GM21423 (cell line): ENCODE measurements at regions not wholly inside any gene's neighbourhood (a gene's known extent, or its start where the extent isn't known, plus 50 kb on each side); places are given as distances from the start of the nearest gene placed in this dataset.

Source experiments
- ATAC-seq: cut with Tn5 transposase; IDR thresholded peaks from one replicate; pipeline ENCODE4 v1.9.1; 2021; ENCODE audit warnings: mild to moderate bottlenecking, moderate library complexity; ENCODE audit not compliant: unreplicated experiment

DNA sequence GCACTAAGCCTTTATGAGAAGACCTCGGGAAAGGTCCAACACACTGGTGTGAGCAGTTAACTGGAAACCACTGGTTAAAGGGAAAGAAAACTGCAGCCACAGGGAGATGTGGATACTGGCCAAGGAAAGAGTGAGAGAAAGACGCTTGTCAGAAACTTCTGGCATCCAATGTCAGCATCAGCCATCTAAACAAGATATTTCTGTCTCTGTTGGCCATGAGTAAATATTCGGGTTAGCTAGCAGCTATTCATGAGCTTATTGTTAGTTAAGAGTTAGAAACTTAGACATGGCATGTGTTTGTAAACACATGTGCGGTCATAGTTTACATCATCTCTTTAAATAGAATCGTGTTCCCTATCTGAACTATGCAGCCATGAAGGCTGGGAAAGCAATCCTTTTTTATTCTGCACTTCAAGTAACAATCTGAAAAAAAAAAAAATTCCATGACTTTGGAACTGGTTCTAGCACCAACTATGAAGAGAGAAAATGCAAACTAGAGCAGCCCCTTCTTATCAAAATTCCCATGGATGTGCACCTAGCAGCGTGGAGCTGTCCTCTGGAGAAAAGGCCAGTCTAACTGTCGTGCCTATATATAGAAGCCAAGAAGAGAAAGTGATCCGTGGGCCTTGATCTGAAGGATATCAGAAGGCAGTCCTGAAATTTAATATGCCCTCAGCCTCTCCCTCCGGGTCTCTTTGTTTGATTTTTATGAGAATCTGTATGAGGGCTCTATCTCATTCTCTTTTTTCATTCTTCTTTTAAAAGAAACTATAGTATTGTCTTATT is 84.0 kb upstream of the RFX8 start:
- no peak for ATAC-seq

GRCh38 chr2:101556033-101556459 is 81.1 kb upstream of the RFX8 start:
- ATAC-seq = no peak

- no peak for ATAC-seq
These were observed 76.5 kb upstream of the RFX8 start for GRCh38 chr2:101551336-101551888.

DNA sequence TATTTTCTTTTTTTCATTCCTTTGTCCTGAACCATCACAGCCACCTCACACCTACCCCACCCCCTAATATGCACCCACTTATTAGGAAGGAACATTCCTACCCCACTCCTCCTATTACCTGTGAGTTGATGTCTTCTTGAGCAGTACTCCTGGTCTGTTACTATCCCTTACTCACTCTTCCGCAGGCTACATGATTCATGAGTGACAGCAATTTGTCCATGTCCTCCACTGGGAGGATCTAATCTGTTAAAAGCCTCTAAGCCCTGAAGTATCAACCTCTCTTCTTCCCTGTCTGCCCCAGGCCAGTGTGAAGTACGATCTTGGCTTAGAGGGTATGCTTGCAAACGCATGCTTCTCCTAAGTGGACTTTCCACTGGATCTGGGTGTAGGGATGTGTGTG is 75.6 kb upstream of the RFX8 start:
- ATAC-seq = no peak

- no peak for ATAC-seq
These were observed 74.5 kb upstream of the RFX8 start for GRCh38 chr2:101549371-101549770.

DNA sequence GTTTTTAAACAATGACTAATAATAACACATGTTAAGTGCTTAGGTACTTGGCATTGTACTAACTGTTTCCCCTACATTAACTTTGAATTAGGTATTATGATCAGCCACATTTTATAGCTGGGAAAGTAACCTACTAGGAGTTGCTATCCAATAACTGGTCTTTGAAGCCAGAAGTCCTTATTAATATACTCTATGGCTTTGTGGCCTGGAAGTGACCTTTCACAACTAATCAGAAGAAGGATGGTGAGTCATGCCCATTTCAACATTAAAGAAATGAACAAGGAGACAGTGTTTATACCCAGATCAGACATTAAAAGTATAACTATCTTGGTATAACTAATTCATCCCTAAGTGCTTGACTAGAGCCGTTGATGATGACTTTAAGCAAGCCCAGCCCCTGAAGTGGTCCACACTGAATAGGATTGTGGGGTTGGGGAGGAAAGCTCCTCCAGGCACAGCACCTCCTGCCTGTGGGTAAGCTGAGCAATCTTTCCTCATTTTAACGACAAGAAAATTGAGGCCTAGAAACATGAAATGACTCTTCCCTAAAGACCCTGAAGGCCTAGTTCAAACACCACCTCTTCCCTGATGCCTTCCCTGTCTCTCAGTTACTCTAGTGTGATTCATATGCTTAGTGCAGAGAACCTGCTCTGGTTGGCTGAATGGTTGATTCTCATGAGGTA is 71.6 kb upstream of the RFX8 start:
- ATAC-seq = no peak

DNA sequence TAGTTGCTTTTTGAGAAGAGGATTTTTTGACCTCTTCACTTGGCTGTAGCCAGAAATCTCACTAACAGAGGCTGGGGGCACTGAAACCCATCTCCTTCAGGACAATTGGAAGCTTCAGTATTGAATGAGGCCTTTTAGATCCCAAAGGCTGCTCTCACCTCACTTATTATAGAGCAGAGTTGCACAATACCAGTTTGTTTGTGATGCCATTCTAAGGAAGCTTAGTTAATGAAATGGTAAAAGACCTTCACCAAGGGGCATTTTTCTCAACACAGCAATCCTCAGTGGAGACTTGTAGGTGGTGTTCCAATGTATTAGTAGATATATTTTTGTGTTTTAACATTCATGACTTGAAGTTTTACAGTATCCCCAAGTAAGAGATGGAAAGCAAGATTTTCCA is 71.0 kb upstream of the RFX8 start:
- no peak for ATAC-seq

GRCh38 chr2:101540518-101540917 is 65.6 kb upstream of the RFX8 start:
- ATAC-seq = no peak

DNA sequence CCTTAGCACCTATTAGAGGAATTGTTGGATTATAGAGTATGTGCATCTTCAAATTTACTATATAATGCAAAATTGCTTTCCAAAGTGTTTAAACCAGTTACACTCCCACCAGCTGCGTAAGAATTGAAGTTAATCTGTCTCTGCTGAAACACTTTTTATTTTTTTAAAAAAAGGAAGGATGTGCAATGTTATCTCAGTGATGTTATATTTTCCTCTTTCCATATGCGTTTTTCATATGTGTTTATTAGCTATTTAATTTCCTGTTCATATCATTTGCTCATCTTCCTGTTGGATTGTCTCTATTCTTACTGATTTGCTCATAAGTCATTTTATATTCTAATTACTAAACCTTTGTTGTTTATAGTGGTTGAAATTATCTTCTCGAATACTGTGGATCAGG is 63.2 kb upstream of the RFX8 start:
- ATAC-seq = no peak

DNA sequence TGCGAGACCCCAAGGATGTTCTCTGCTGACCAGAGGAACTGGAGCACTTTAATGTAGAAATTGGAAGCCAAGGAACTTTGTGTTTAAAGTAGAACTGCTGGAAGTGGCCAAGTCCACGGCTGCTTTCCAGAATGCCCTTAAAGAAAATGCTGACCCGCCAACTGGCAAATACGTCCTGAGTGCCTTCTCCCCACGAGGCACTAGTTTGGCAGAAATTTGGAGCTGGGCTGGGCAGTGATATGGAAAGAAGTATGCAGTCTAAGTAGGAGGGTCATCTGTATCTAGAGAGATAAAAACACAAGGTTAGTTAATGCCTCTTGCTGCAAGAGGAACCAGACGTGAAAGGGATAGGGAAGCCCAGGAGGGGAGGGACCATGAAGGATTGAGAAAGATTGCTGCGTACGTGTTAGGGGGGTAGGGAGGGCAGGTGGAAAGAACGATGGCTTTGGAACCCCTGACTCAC is 59.3 kb upstream of the RFX8 start:
- no peak for ATAC-seq

GRCh38 chr2:101533561-101534148 is 58.7 kb upstream of the RFX8 start:
- ATAC-seq = no peak

- no peak for ATAC-seq
These were observed 53.6 kb upstream of the RFX8 start for GRCh38 chr2:101528501-101528900.

GRCh38 chr2:101524806-101525430 is 50.0 kb upstream of the RFX8 start:
- ATAC-seq = no peak
